HG02588 (cell line): ENCODE measurements at regions not wholly inside any gene's neighbourhood (a gene's known extent, or its start where the extent isn't known, plus 50 kb on each side); places are given as distances from the start of the nearest gene placed in this dataset.

Source experiments
- ATAC-seq: cut with Tn5 transposase; IDR thresholded peaks from one replicate; pipeline ENCODE4 v1.9.1; 2021; ENCODE audit warnings: mild to moderate bottlenecking, moderate library complexity; ENCODE audit not compliant: unreplicated experiment

DNA sequence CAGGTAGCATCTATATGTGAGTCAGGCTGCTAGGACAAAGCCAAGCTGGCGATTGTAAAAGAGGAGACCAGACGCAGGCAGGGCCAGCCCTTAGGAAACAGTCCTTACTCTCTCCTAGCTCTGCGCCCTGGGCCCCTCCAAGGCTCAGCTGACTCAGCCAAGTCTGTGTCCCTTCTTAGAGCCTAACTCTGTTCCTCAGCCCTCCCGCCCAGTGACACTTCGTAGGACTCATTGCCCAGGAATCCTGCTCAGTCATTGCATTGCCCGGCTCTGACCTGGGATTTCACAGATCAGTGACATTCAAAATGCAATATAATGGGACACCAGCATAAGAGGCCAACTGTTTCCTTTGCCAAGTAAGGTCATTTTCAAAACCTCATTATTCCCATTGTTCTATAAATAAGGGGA lies 244.2 kb downstream of the TLE3 start:
- no peak for ATAC-seq

DNA sequence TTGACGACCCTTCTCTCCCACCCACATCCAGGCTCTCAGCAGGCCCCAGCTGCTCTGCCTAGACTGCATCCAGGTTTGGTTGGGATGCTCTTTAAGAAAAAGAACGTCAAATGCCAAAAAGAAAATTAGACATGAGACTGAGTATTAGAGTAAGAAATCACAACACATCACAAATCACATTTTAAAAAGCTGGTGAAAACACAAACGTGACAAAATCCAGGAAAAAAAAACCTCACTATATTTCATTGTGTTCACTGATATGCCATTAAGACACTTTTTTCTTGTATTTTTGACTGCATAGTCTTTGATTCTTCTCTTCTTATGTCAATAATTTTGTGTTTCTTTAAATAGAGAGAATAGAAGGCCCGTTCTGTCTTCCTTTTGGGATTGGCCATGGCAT lies 243.7 kb downstream of the TLE3 start:
- no peak for ATAC-seq

DNA sequence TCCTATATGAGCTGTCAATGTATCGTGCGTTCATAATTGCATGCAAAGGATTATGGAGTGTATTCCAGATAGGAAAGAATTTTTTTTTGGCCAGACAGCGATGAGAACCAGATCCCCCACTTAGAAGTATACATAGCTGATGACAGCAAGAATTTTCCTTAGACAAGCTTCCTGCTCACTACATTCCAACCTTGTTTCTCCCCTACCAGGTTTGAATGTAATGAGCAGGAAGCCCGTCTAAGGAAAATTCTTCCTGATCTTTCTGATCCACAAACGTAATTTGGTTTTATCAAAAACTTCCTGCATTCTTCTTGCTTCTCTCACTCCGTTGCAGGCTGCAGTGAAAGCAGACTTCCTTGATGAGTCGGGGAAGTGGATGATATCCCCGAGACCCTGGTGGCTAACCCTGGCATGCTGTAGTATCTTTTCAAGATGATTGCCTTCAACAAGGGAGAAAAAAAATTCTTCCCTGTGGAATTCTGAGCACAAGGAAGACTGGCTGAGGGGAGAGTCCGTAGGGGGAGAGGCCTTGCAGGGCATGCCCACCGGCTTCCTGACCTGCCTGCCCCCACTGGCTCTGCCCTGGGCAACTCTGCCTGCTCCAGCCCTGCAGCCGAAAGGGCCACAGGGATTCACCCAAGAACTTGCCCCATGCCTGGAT lies 243.1 kb downstream of the TLE3 start:
- ATAC-seq: no peak

- ATAC-seq: no peak
These were observed 242.3 kb downstream of the TLE3 start for GRCh38 chr15:69855258-69856000.

- no peak for ATAC-seq
These were observed 240.5 kb downstream of the TLE3 start for GRCh38 chr15:69857250-69857649.

GRCh38 chr15:69857686-69858391 lies 239.9 kb downstream of the TLE3 start:
- ATAC-seq: no peak

- no peak for ATAC-seq
These were observed 239.3 kb downstream of the TLE3 start for GRCh38 chr15:69858456-69858855.

DNA sequence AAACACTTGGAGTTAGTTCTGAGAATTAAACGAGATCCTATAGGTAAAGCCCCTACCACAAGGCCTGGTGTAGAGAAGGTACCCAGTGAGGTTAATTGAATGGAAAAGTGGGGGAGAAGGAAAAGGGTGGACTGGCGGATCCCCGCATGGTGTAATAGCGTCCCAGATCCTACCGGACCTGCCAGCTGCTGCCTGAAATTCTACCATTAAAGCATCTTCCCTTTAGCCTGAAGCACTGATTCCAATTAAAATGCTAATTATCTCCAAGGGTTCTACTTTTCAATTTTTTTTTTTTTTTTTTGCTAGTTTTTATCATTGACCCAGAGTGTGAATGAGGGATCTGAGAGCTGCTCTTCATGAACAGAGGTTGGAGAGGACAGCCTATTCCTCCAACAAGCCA lies 237.9 kb downstream of the TLE3 start:
- ATAC-seq: no peak

GRCh38 chr15:69860321-69860720 lies 237.4 kb downstream of the TLE3 start:
- ATAC-seq: no peak

GRCh38 chr15:69860921-69861320 lies 236.8 kb downstream of the TLE3 start:
- ATAC-seq: no peak

GRCh38 chr15:69861331-69862171 lies 236.2 kb downstream of the TLE3 start:
- ATAC-seq: no peak

- no peak for ATAC-seq
These were observed 235.2 kb downstream of the TLE3 start for GRCh38 chr15:69862540-69862939.

- no peak for ATAC-seq
These were observed 234.3 kb downstream of the TLE3 start for GRCh38 chr15:69863446-69863845.

DNA sequence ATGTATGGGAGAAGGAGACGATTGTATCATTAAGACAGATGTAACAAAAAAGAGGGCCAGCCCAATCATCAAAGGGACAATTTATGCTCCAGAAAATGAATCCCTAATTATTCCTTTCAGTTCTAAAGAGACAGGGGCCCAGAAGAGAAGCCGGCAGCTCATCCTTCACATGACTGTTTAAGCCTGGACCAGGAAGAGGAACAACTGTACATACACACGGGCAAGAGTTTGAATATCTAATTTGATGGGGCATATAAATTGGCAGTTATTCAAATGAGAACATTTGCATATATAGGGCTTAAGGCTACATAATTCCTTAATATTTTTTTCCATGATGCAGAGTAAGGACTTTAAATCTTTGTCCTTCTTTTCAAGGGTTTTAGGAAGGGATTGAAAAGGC lies 232.3 kb downstream of the TLE3 start:
- no peak for ATAC-seq

DNA sequence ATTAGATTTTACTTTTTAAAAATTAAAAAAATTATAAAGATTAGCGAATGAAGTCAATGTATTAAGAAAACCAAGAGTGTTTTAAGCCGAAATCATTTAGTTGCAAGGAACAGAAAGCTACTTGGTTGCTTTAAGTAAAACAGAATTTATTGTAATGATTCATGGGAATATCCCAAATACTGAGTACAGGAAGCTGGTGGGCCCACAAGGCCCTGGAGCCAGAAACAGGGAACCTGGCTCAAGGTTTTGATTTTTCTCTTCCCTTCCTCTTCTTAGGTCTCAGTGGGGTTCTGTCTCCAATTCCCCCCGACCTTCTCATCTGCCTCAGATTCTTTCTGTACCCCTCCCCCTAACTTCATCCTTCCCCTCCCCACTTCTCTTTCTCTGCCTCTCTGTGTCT lies 229.0 kb downstream of the TLE3 start:
- no peak for ATAC-seq

DNA sequence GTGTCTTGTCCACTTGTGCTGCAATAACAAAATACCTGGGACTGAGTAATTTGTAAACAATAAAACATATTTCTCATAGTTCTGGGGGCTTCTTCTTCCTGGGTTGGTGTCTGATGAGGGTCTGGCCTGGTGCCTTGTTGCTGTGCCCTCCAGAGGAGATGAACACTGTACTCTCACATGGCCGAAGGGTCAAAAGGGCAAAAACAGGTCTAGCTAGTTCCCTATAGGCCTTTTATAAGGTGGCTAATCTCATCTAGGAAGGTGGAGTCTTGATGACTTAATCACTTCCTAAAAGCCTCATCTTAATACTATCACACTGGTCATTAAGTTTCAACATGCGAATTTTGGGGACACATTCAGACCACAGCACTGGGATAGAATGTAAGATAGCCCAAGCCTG lies 228.4 kb downstream of the TLE3 start:
- ATAC-seq: no peak

GRCh38 chr15:69869881-69870505 lies 227.7 kb downstream of the TLE3 start:
- ATAC-seq: no peak

DNA sequence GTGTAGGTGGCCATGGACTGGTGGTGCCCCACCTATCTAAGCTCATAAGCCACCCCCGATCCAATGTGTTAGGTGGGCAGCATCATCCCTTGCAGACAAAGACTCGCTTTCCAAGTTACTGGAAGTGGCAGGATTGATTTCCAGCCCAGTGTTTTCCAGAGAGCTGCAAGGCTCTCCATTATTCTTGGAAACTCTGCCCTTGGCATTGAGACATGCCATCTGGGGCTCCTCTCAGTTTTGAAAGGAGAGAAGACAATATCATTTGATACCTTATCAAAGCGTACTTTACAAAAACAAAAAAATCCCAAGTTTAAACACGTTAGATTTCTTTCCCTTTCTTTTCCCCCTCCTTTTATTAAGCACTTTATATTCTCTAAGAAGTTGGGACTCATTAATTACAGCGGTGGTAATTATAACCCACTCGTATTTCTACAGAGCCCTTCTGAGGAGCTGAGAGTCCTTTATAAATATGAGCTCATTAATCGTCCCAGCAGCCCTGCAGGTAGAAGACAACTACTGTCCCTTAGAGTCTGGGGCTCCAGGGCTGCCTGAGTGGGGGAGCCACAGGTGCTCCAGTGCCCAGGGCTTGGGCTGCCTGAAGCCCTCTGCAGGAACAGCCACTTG lies 226.1 kb downstream of the TLE3 start:
- no peak for ATAC-seq

DNA sequence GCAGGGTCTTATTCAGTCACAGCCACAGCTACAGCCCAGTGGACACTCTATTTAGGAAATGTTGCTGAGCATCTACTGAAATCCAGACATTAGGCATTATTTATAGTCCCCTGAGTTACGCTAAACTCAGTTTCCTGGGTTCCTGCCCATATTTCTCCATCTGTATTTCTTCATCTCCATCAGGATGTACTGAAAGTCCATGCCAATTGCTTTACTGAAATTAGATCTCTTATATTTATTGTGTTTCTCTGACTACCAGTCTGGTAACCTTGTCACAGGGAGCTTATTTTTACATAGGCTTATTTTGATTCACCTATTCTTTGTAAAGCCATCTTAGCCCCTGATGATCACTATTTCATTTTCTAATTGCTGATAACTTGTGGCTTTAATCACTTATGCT lies 223.9 kb downstream of the TLE3 start:
- no peak for ATAC-seq

DNA sequence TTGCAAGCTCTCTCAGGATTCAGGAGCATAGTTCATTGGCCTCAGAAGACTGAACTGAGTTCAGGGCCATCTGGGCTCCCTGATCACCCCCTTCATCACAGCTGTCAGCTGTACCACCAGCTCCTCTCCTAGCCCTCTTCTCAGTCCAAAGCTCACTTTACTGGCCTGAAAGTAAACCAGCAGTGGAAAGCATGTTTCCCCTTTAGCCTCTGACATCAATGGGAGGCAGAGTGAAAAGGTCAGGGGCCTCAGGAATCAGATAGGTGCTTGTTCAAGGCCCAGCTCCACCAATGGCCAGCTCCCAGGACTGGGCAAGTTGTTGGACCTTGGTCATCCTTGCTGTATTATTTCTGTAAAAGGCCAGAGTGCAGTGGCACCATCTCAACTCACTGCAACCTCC lies 223.4 kb downstream of the TLE3 start:
- ATAC-seq: no peak
